Endothelial cell of umbilical vein (primary cell): ENCODE measurements at regions not wholly inside any gene's neighbourhood (a gene's known extent, or its start where the extent isn't known, plus 50 kb on each side); places are given as distances from the start of the nearest gene placed in this dataset.

ENCODE experiments used
- EZH2 ChIP-seq: IDR thresholded peaks from 2 replicates; pipeline ENCODE4 v1.6.1; 2012; ENCODE audit warnings: borderline replicate concordance, low read depth, mild to moderate bottlenecking, moderate library complexity, low read length, inconsistent platforms; ENCODE audit not compliant: severe bottlenecking
- FOS ChIP-seq: IDR thresholded peaks from 2 replicates; pipeline ENCODE4 v1.6.1; 2011; ENCODE audit warnings: mild to moderate bottlenecking, low read length, moderate library complexity, borderline replicate concordance; ENCODE audit not compliant: insufficient read depth
- GATA2 ChIP-seq: IDR thresholded peaks from 2 replicates; pipeline ENCODE4 v1.7.0; 2011; ENCODE audit warnings: low read depth, mild to moderate bottlenecking, moderate library complexity, mixed read lengths, low read length; ENCODE audit not compliant: insufficient read length, insufficient read depth
- JUN ChIP-seq: IDR thresholded peaks from 2 replicates; pipeline ENCODE4 v1.6.1; 2011; ENCODE audit warnings: borderline replicate concordance, low read depth; ENCODE audit not compliant: insufficient read length, insufficient read depth
- MYC ChIP-seq: IDR thresholded peaks from one replicate; pipeline ENCODE4 v1.6.1; 2011; ENCODE audit warnings: mild to moderate bottlenecking, low read depth, low read length
- POLR2A ChIP-seq: IDR thresholded peaks from 2 replicates; pipeline ENCODE4 v1.6.1; 2012; ENCODE audit warnings: low read depth, mild to moderate bottlenecking, control low read depth, low read length
- POLR2AphosphoS5 ChIP-seq: IDR thresholded peaks from 2 replicates; pipeline ENCODE4 v1.6.1; 2012; ENCODE audit warnings: low read depth, mild to moderate bottlenecking, control low read depth, low read length, moderate library complexity; ENCODE audit not compliant: insufficient read depth
- TF ChIP-seq, protein P1 (sequence below), 2 donors: IDR thresholded peaks; 1 replicate in 1 of 2; 2 replicates in 1 of 2; pipeline ENCODE4 v1.5.1; 2011; ENCODE audit warnings: low read length in 2 of 2, mild to moderate bottlenecking in 2 of 2, moderate library complexity in 2 of 2, control low read depth in 1 of 2, inconsistent platforms in 1 of 2, low read depth in 1 of 2; ENCODE audit not compliant: insufficient read depth in 1 of 2; ENCODE audit errors: extremely low read depth in 1 of 2
- TF ChIP-seq, protein P2 (sequence below): IDR thresholded peaks from 2 replicates; pipeline ENCODE4 v1.6.1; 2011; ENCODE audit not compliant: insufficient read depth, insufficient read length

DNA sequence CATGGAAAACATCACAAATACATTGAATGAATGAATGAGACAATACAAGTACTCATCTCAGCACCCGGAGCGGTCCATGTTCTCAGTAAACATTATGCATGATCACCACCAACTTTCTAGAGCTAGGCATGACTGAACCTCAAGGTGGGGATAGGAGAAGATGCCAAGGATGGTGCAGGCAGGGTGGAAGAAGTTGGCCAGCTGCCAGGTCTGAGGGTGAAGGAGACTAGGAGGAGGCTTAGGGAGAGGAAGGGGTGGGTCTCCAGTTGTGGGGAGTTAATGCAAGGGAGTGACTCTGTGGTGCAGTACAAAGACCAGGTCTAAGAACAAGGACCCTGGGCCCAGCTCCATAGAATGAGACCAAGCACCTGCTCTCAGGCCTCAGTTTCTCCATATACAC, 91.7 kb downstream of the MATN1 start:
- TF ChIP-seq, protein P1, sequence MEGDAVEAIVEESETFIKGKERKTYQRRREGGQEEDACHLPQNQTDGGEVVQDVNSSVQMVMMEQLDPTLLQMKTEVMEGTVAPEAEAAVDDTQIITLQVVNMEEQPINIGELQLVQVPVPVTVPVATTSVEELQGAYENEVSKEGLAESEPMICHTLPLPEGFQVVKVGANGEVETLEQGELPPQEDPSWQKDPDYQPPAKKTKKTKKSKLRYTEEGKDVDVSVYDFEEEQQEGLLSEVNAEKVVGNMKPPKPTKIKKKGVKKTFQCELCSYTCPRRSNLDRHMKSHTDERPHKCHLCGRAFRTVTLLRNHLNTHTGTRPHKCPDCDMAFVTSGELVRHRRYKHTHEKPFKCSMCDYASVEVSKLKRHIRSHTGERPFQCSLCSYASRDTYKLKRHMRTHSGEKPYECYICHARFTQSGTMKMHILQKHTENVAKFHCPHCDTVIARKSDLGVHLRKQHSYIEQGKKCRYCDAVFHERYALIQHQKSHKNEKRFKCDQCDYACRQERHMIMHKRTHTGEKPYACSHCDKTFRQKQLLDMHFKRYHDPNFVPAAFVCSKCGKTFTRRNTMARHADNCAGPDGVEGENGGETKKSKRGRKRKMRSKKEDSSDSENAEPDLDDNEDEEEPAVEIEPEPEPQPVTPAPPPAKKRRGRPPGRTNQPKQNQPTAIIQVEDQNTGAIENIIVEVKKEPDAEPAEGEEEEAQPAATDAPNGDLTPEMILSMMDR (IDR thresholded peaks at IDR 0.05; ENCODE audit: extremely low read depth in 1 of 2, insufficient read depth in 1 of 2, low read depth in 1 of 2, low read length in 2 of 2), result no peak
- no peak for TF ChIP-seq POLR2AphosphoS5
- TF ChIP-seq EZH2, result no peak
- TF ChIP-seq POLR2A, result no peak
- TF ChIP-seq, protein P2, sequence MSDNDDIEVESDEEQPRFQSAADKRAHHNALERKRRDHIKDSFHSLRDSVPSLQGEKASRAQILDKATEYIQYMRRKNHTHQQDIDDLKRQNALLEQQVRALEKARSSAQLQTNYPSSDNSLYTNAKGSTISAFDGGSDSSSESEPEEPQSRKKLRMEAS, result no peak
- no peak for TF ChIP-seq JUN
- no peak for TF ChIP-seq GATA2
- TF ChIP-seq MYC, result no peak
- no peak for TF ChIP-seq FOS
